ENCODE measurements at regions not wholly inside any gene's neighbourhood (a gene's known extent, or its start where the extent isn't known, plus 50 kb on each side); places are given as distances from the start of the nearest gene placed in this dataset.

- Histone ChIP-seq H3F3A (ENCODE audit: insufficient read depth, low read depth) (no peaks in the 10 kb centered on the region), H4K20me1 (ENCODE audit: insufficient read depth) (no peaks in the 10 kb centered on the region), H3K36me3 (ENCODE audit: low read depth) (no peaks in the 10 kb centered on the region), H3K79me2 (ENCODE audit: low read depth) (no peaks in the 10 kb centered on the region), H3K4me1 (replicated peaks; ENCODE audit: insufficient read depth) (no peaks in the 10 kb centered on the region), H3K27ac (no peak overlapping the region), H3K4me3 (no peak overlapping the region), H2AFZ (no peak overlapping the region), H3K4me2 (no peak overlapping the region), H3K27me3 (ENCODE audit: insufficient read depth, low read depth) (no peaks in the 10 kb centered on the region), H3K9me2 (ENCODE audit: insufficient read depth) (no peaks in the 10 kb centered on the region), H3K9me3 (ENCODE audit: insufficient read depth, low read depth) (no peaks in the 10 kb centered on the region)
- no peak for DNase-seq
- BruUV-seq (replicated peaks) = no TSS peak
- ChIA-PET POLR2A (ENCODE audit: unreplicated experiment) (no interaction called here), CTCF (no interaction called here)
- intact Hi-C loops (cut with micrococcal nuclease; ENCODE audit: unreplicated experiment) = no loop called here
- TF ChIP-seq EZH2 (IDR thresholded peaks at IDR 0.05; ENCODE audit: low read depth) (no peak), CTCF (conservative IDR thresholded peaks at IDR 0.05) (no peak)
Measured at GRCh38 chr11:97078443-97078842, 688.6 kb downstream of the JRKL start.

- no peaks in the 10 kb centered on the region for H3K9me2 ChIP-seq (ENCODE audit: insufficient read depth)
- no peak overlapping the region for H3K4me2 ChIP-seq
- no peak overlapping the region for H3K4me3 ChIP-seq
- TF ChIP-seq CTCF (conservative IDR thresholded peaks at IDR 0.05) = no peak
- TF ChIP-seq EZH2 (IDR thresholded peaks at IDR 0.05; ENCODE audit: low read depth) = no peak
- DNase-seq = no peak
- H2AFZ ChIP-seq = no peak overlapping the region
- H3K27me3 ChIP-seq (ENCODE audit: insufficient read depth, low read depth) = no peaks in the 10 kb centered on the region
- ChIA-PET CTCF (no interaction called here), POLR2A (ENCODE audit: unreplicated experiment) (interaction anchor here (0.6 kb wide), 1 partner anchor 614 kb away, joined by 4 read pairs; no protein-coding TSS in a partner anchor)
- BruUV-seq (replicated peaks) = no TSS peak
- no peaks in the 10 kb centered on the region for H3K9me3 ChIP-seq (ENCODE audit: insufficient read depth, low read depth)
- intact Hi-C loops (cut with micrococcal nuclease; ENCODE audit: unreplicated experiment) = no loop called here
- H3K79me2 ChIP-seq (ENCODE audit: low read depth) = no peaks in the 10 kb centered on the region
- H3K27ac ChIP-seq = no peak overlapping the region
- H3F3A ChIP-seq (ENCODE audit: insufficient read depth, low read depth) = no peaks in the 10 kb centered on the region
- H4K20me1 ChIP-seq (ENCODE audit: insufficient read depth) = no peaks in the 10 kb centered on the region
- no peaks in the 10 kb centered on the region for H3K4me1 ChIP-seq (replicated peaks; ENCODE audit: insufficient read depth)
- no peaks in the 10 kb centered on the region for H3K36me3 ChIP-seq (ENCODE audit: low read depth)
Measured at GRCh38 chr11:97079244-97079643, 689.4 kb downstream of the JRKL start.

GRCh38 chr11:97087419-97087818 is 697.6 kb downstream of the JRKL start:
- Histone ChIP-seq H3K4me3 (no peak overlapping the region), H3K9me3 (ENCODE audit: insufficient read depth, low read depth) (no peaks in the 10 kb centered on the region), H3K4me1 (replicated peaks; ENCODE audit: insufficient read depth) (no peaks in the 10 kb centered on the region), H2AFZ (no peak overlapping the region), H3K27ac (no peak overlapping the region), H3K4me2 (no peak overlapping the region), H3F3A (ENCODE audit: insufficient read depth, low read depth) (no peaks in the 10 kb centered on the region), H3K79me2 (ENCODE audit: low read depth) (no peaks in the 10 kb centered on the region), H3K9me2 (ENCODE audit: insufficient read depth) (no peaks in the 10 kb centered on the region), H3K27me3 (ENCODE audit: insufficient read depth, low read depth) (no peaks in the 10 kb centered on the region), H3K36me3 (ENCODE audit: low read depth) (no peaks in the 10 kb centered on the region), H4K20me1 (ENCODE audit: insufficient read depth) (no peaks in the 10 kb centered on the region)
- no TSS peak for BruUV-seq (replicated peaks)
- no peak for DNase-seq
- intact Hi-C loops (cut with micrococcal nuclease; ENCODE audit: unreplicated experiment) = no loop called here
- TF ChIP-seq CTCF (conservative IDR thresholded peaks at IDR 0.05) = no peak
- TF ChIP-seq EZH2 (IDR thresholded peaks at IDR 0.05; ENCODE audit: low read depth) = no peak
- ChIA-PET POLR2A (ENCODE audit: unreplicated experiment) (no interaction called here), CTCF (no interaction called here)

Data from PC-9 (cell line).